Heart right ventricle (tissue), 16 donors: ENCODE measurements at regions not wholly inside any gene's neighbourhood (a gene's known extent, or its start where the extent isn't known, plus 50 kb on each side); places are given as distances from the start of the nearest gene placed in this dataset.
"Not testable (repeated sequence)": the region's sequence is repeated elsewhere in the genome, so short reads cannot be mapped to it uniquely, and the experiment has no call there.

Source experiments
- ATAC-seq, 8 donors: fragments of 200-7000 bp; cut with Tn5 transposase; one replicate each; pipeline ENCODE4 v1.9.1; 2020; ENCODE audit warnings: mild to moderate bottlenecking in 8 of 8, moderate library complexity in 8 of 8, moderate number of reproducible peaks in 1 of 8
- DNase-seq, 2 donors: peaks; one replicate each; pipeline ENCODE4 v3.0.0-alpha.2; 2020
- H3K27ac ChIP-seq, 10 donors: fragments of 200-600 bp; sonication (generic) in 2 of 10; one replicate each; pipeline versions ENCODE4 v1.5.0 to v1.8.0; 2020 to 2022; ENCODE audit warnings: mild to moderate bottlenecking in 3 of 10
- H3K27me3 ChIP-seq, 7 donors: fragments of 200-600 bp; one replicate each; pipeline ENCODE4 v1.8.0; 2021 to 2022; ENCODE audit warnings: mild to moderate bottlenecking in 2 of 7
- H3K36me3 ChIP-seq, 9 donors: fragments of 200-600 bp; sonication (generic) in 1 of 9; one replicate each; pipeline versions ENCODE4 v1.5.0 to v1.8.0; 2020 to 2022; ENCODE audit warnings: mild to moderate bottlenecking in 2 of 9
- H3K4me1 ChIP-seq, 9 donors: fragments of 200-600 bp; sonication (generic) in 1 of 9; one replicate each; pipeline versions ENCODE4 v1.5.0 to v1.8.0; 2020 to 2022; ENCODE audit warnings: mild to moderate bottlenecking in 4 of 9
- H3K4me3 ChIP-seq, 10 donors: fragments of 200-600 bp; sonication (generic) in 2 of 10; one replicate each; pipeline versions ENCODE4 v1.5.0 to v1.8.0; 2020 to 2022; ENCODE audit warnings: mild to moderate bottlenecking in 7 of 10, moderate library complexity in 2 of 10
- H3K9me3 ChIP-seq, 11 donors: fragments of 200-600 bp in 10 of 11; sonication (generic) in 2 of 11; one replicate each; pipeline versions ENCODE4 v1.5.0 to v1.8.0; 2013 to 2022; ENCODE audit warnings: mild to moderate bottlenecking in 2 of 11, control low read depth in 1 of 11, moderate library complexity in 1 of 11
- WGBS, 2 donors: extraction: QIAGEN DNeasy Blood & Tissue Kit; methylation state at CpG; one replicate each; pipeline ENCODE4 v1.1.7; 2013; ENCODE audit warnings: inconsistent platforms in 1 of 2; 5-methylcytosine and 5-hydroxymethylcytosine counted together
- intact Hi-C, 10 donors: fragments of 100-400 bp; cut with DNase I; formaldehyde crosslinking; loops; one replicate each; pipeline versions ENCODE4 v1.11.1 to v1.14.2; 2022
- TF ChIP-seq, protein P1 (sequence below), 9 donors: fragments of 200-600 bp; sonication (generic) in 2 of 9; IDR thresholded peaks; one replicate each; pipeline versions ENCODE4 v1.5.0 to v1.8.0; 2021 to 2022; ENCODE audit warnings: antibody characterized with exemption in 9 of 9, mild to moderate bottlenecking in 5 of 9, moderate library complexity in 1 of 9
- donor health status: Arrhythmogenic right ventricular cardiomyopathy.
- donor health status: ischemic (EF 13 %, LVEDD 7.1; RV severe dilation, severe dysfunction).
- donor health status: healthy with polysubstance abuse.
- donor health status: DM: no; HTN: yes; CAD: no.
- donor health status: DM: no; HTN: no; CAD: no.
- donor health status: ischemic (EF 25% LVEDD 6.9; RV normal size, moderate dysfunction).
- donor health status: ischemic (EF 25% LVEDD 5.7; RV mildly dilated, moderate dysfunction).
- donor health status: healthy.
- donor health status: DM: yes; HTN: yes; CAD: no.
- donor health status: Ischemic cardiomyopathy.
- donor health status: ischemic (EF 35%, LVEDD 5.7; RV mildly dilated, moderate dysfunction).
- donor health status: nonischemic (EF 11% LVEDD 7.7; RV severe dilation, severe dysfunction).
- donor health status: DM: yes; HTN: yes; CAD: no.
- donor health status: PGD.
- donor health status: ischemic (EF 29% LVEDD 5.4; RV normal size, mild dysfunction).
- donor health status: nonischemic (EF 23%, LVEDD 6.1; RV moderate dilation, normal function).

DNA sequence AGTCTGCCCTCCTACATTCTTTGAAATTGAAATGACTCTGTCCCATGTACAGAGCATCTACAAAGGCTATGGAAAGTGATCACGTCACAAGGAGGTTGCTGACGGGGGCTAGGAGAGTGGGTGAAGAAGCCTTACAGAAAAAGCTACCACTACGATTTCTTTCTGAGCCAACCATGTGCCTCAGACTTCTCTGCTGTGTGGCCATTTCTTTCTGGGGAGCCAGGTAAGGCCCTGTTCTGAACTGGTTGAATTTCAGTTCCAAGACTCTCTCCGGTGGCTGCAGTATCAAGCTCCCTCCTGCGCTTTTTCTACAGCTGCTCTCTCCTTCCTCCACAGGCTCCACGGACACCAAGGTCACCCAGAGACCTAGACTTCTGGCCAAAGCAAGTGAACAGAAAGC is 112.5 kb upstream of the PRSS1 start:
- H3K27me3 ChIP-seq = peaks cover 0 to 78% (median 26%) of the 10 kb centered on the region in 7 donors
- no peak overlapping the region for H3K27ac ChIP-seq
- no peaks in the 10 kb centered on the region for H3K4me1 ChIP-seq
- ATAC-seq (no peak), DNase-seq (no peak)
- 68 to 76% methylated on average over 6 of the region's 6 CpGs for WGBS, 2 donors
- peaks cover 0 to 4% (median 0%) of the 10 kb centered on the region in 11 donors for H3K9me3 ChIP-seq
- H3K4me3 ChIP-seq = no peak overlapping the region
- intact Hi-C loops = loop anchor here in 2 of 10 donors (10.0 kb wide), 1 partner anchor 148 kb away; no protein-coding TSS in a partner anchor
- TF ChIP-seq, protein P1, sequence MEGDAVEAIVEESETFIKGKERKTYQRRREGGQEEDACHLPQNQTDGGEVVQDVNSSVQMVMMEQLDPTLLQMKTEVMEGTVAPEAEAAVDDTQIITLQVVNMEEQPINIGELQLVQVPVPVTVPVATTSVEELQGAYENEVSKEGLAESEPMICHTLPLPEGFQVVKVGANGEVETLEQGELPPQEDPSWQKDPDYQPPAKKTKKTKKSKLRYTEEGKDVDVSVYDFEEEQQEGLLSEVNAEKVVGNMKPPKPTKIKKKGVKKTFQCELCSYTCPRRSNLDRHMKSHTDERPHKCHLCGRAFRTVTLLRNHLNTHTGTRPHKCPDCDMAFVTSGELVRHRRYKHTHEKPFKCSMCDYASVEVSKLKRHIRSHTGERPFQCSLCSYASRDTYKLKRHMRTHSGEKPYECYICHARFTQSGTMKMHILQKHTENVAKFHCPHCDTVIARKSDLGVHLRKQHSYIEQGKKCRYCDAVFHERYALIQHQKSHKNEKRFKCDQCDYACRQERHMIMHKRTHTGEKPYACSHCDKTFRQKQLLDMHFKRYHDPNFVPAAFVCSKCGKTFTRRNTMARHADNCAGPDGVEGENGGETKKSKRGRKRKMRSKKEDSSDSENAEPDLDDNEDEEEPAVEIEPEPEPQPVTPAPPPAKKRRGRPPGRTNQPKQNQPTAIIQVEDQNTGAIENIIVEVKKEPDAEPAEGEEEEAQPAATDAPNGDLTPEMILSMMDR (IDR thresholded peaks at IDR 0.05) = no peak
- no peaks in the 10 kb centered on the region for H3K36me3 ChIP-seq

DNA sequence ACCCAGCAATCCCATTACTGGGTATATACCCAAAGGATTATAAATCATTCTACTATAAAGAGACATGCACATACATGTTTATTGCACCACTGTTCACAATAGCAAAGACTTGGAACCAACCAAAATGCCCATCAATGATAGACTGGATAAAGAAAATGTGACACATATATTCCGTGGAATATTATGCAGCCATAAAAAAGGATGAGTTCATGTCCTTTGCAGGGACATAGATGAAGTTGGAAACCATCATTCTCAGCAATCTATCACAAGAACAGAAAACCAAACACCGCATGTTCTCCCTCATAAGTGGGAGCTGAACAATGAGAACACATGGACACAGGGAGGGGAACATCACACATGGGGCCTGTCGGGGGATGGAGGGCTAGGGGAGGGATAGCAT is 113.2 kb upstream of the PRSS1 start:
- WGBS, 2 donors = 87 to 92% methylated on average over 3 of the region's 3 CpGs
- H3K9me3 ChIP-seq, H3K4me3 ChIP-seq, DNase-seq, H3K4me1 ChIP-seq, H3K36me3 ChIP-seq, H3K27ac ChIP-seq, ATAC-seq: not testable (repeated sequence)
- intact Hi-C loops = loop anchor here in 2 of 10 donors (10.0 kb wide), 1 partner anchor 149 kb away; no protein-coding TSS in a partner anchor
- peaks cover 0 to 78% (median 29%) of the 10 kb centered on the region in 7 donors for H3K27me3 ChIP-seq

DNA sequence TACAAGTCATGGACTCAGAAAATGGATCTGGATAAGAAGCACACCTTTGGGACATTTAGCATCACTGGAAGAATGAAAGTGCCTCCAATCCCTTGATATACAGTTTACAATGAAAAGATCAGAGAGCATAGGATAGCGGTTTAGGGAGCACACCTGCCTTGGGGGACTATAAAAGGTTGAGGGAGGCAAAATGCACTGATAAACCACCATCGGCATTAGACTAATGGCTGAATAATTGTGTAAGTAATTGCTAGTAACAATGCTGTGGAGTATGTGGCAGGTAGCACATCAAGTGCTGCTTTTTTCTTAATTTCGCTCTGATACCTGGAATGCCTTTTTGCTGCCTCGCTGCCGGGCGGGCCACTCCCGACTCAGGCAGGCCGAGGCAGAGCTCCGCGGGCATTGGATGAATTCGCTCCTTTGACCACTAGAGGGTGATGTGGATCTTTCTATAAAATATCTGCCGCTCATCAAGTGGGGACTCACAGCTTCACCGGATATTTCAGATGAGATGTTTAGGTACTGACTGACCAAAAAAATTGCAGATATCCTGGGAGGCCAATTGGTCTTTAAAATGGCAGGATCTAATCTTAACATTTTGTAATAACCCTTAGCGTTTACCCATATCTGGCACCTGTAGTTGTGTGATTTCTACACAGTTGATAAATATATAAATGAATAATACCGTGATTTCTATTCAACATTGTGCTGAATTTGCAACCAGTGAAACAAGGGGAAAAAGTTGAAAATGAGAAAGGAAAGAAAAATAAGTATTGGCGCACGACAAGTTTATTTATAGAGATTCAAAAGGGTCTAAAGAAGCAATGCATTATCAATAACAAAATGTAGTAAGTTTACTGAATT is 116.8 kb upstream of the PRSS1 start:
- ATAC-seq (peak in 6 of 8 donors; percentile 47 to 83 (median 61)), DNase-seq (peak; percentile 14 to 18)
- whole genome bisulfite sequencing, 2 donors = 25 to 27% methylated on average over 17 of the region's 17 CpGs
- Histone ChIP-seq H3K36me3 (no peaks in the 10 kb centered on the region), H3K4me1 (no peaks in the 10 kb centered on the region), H3K27me3 (peaks cover 0 to 84% (median 33%) of the 10 kb centered on the region in 7 donors), H3K27ac (no peak overlapping the region), H3K9me3 (peaks cover 0 to 4% (median 0%) of the 10 kb centered on the region in 11 donors), H3K4me3 (no peak overlapping the region)
- intact Hi-C loops = loop anchor here (1.0 to 10.0 kb wide), 7 partner anchors 150 to 180 kb away; no protein-coding TSS in a partner anchor
- TF ChIP-seq, protein P1 (IDR thresholded peaks at IDR 0.05) = peak; percentile 41 to 80 (median 77)

DNA sequence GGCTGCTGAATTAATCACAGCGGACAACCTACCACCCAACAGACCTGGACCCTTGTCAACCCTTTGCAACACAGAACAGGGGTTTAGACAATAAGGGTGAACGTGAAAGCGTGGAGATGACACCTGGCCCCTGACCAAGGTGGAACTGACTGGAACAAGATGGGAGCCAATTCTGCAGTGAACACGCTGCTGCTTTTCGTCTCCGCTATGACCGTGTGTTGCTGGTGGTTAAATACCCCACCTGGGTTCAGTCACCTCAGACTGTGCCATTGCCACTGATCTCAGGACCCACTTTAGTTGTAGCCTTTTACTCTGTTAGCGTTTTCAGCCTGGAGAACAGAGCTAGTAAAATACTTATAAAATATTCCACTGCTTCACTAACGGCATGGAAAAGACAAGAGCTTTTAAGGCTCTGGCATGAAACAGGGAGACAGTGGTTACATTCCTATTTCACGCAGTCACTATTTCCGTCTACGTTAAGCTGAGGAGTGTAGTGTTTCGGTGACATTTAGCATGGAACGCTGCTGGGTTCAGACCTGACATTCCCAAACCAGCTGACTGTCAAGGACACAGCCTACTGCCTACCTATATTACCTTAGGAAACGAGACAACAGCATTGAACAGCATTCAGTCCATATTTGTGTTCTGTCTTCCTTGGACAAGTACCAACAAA is 119.5 kb upstream of the PRSS1 start:
- Histone ChIP-seq H3K4me3 (no peak overlapping the region), H3K9me3 (no peaks in the 10 kb centered on the region), H3K4me1 (no peaks in the 10 kb centered on the region), H3K36me3 (no peaks in the 10 kb centered on the region), H3K27me3 (peaks cover 0 to 76% (median 44%) of the 10 kb centered on the region in 7 donors), H3K27ac (no peak overlapping the region)
- WGBS, 2 donors = 49 to 51% methylated on average over 15 of the region's 15 CpGs
- no peak for DNase-seq
- ATAC-seq = peak in 3 of 8 donors; percentile 37 to 87 (median 52)
- TF ChIP-seq, protein P1 (IDR thresholded peaks at IDR 0.05) = no peak
- intact Hi-C loops = loop anchor here in 8 of 10 donors (5.0 to 10.0 kb wide), 4 partner anchors 153 to 375 kb away; no protein-coding TSS in a partner anchor
